ENCODE measurements at regions not wholly inside any gene's neighbourhood (a gene's known extent, or its start where the extent isn't known, plus 50 kb on each side); places are given as distances from the start of the nearest gene placed in this dataset.

GRCh38 chr9:105066275-105066865 lies 138.4 kb upstream of the ABCA1 start:
- no peak for TF ChIP-seq CTCF (IDR thresholded peaks at IDR 0.05)
- TF ChIP-seq POLR2A (IDR thresholded peaks at IDR 0.05) = no peak

All from body of pancreas (tissue), 4 donors.